ENCODE measurements at regions not wholly inside any gene's neighbourhood (a gene's known extent, or its start where the extent isn't known, plus 50 kb on each side); places are given as distances from the start of the nearest gene placed in this dataset.

DNA sequence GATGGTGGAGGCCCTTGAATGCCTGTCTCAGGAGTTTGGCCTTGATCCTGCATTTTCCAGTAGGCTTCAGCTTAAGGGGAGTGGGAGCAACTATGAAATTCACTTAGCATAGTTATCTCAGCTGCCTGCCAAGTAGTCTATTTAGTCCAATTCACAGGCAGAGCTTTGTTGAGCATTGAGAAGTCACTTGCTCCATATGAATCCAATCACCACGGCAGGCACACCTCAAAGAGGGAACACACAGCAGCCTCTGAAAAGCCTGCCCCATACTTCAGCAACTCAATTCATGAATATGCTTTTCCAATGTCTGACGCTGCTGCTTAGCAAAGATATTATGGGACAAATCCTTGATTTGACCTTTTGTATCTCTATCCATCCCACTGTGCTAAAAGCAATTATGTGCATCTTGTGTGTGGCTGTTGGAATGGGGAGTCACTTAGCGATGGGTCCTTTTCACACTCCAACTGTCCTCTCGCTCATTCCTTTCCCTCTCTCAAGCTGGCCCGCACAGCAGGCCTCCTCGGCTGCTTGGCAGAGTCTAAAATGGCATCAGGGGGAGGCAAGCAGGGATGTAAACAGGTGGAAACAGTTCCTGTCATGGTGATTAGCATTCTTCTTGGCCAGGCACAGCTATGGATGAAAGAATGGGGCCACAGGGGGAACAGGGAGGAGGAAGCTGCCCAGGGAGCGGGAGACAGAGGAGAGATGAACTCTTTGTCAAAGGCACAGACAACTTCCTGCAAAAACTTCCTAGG, 56.0 kb upstream of the LRPPRC start:
- Histone ChIP-seq H3K4me3 (no peak overlapping the region), H3K9ac (ENCODE audit: control insufficient read depth, insufficient read depth, low read length) (no peak overlapping the region), H3K27ac (ENCODE audit: control insufficient read depth, insufficient read depth) (no peak overlapping the region), H3K79me2 (ENCODE audit: control insufficient read depth, insufficient read depth, low read length) (no peaks in the 10 kb centered on the region), H3K27me3 (replicated peaks in 1 of 2; ENCODE audit: control insufficient read depth in 2 of 2, insufficient read depth in 2 of 2, low read length in 1 of 2) (no peaks in the 10 kb centered on the region; a peak in 1 of 4 replicates), H3K4me1 (ENCODE audit: control insufficient read depth, insufficient read depth, low read length) (no peaks in the 10 kb centered on the region), H3K9me3 (replicated peaks; ENCODE audit: control insufficient read depth, insufficient read depth, low read length) (no peaks in the 10 kb centered on the region), H2AFZ (ENCODE audit: control insufficient read depth, low read depth, low read length) (no peak overlapping the region), H4K20me1 (ENCODE audit: control insufficient read depth, insufficient read depth) (no peaks in the 10 kb centered on the region), H3K4me2 (ENCODE audit: control insufficient read depth, insufficient read depth) (no peak overlapping the region), H3K36me3 (ENCODE audit: control insufficient read depth in 2 of 2, insufficient read depth in 2 of 2, low read length in 1 of 2) (no peaks in the 10 kb centered on the region)
- ATAC-seq (no peak), DNase-seq (ENCODE audit: low read depth, low spot score) (no peak), FAIRE-seq (no peak)
- in situ Hi-C loops (cut with MboI) (no loop called here), intact Hi-C loops (cut with micrococcal nuclease; ENCODE audit: unreplicated experiment) (no loop called here)
- WGBS (ENCODE audit: insufficient coverage, insufficient replicate concordance, low lambda C conversion rate, missing lambda C conversion rate), result 70% methylated on average over 7 of the region's 7 CpGs
- POLR2A ChIA-PET, result no interaction called here
- CTCF ChIA-PET, result interaction anchor here (1.4 kb wide), 1 partner anchor 35 kb away, joined by 3 read pairs; no protein-coding TSS in a partner anchor
- no TSS peak for BruUV-seq (replicated peaks)
- RAD21 ChIA-PET (ENCODE audit: unreplicated experiment), result interaction anchor here (1.0 kb wide), 2 partner anchors 8 to 428 kb away, joined by 3 to 4 read pairs; no protein-coding TSS in a partner anchor
- SMC1A ChIA-PET (ENCODE audit: uncharacterized antibody, unreplicated experiment), result interaction anchor here (0.5 to 1.2 kb wide), 2 partner anchors 8 to 111 kb away, joined by 3 to 4 read pairs; no protein-coding TSS in a partner anchor
- TF ChIP-seq IRF3 (IDR thresholded peaks at IDR 0.05) (no peak), TARDBP (IDR thresholded peaks at IDR 0.05; ENCODE audit: borderline replicate concordance) (no peak), MYB (IDR thresholded peaks at IDR 0.05; ENCODE audit: borderline replicate concordance, low read depth, low read length) (no peak), HSF1 (IDR thresholded peaks at IDR 0.05; ENCODE audit: low read depth, low read length) (no peak), NFYA (IDR thresholded peaks at IDR 0.05; ENCODE audit: borderline replicate concordance, low read depth, low read length) (no peak), ZBTB11 (CRISPR knock-in tag; IDR thresholded peaks at IDR 0.05) (no peak), E2F8 (IDR thresholded peaks at IDR 0.05; ENCODE audit: low read depth, partially characterized antibody) (no peak), CHD2 (IDR thresholded peaks at IDR 0.05; ENCODE audit: borderline replicate concordance, low read depth, low read length) (no peak), ASH2L (IDR thresholded peaks at IDR 0.05; ENCODE audit: borderline replicate concordance, low read depth) (no peak)
- TF ChIP-seq, protein P1, sequence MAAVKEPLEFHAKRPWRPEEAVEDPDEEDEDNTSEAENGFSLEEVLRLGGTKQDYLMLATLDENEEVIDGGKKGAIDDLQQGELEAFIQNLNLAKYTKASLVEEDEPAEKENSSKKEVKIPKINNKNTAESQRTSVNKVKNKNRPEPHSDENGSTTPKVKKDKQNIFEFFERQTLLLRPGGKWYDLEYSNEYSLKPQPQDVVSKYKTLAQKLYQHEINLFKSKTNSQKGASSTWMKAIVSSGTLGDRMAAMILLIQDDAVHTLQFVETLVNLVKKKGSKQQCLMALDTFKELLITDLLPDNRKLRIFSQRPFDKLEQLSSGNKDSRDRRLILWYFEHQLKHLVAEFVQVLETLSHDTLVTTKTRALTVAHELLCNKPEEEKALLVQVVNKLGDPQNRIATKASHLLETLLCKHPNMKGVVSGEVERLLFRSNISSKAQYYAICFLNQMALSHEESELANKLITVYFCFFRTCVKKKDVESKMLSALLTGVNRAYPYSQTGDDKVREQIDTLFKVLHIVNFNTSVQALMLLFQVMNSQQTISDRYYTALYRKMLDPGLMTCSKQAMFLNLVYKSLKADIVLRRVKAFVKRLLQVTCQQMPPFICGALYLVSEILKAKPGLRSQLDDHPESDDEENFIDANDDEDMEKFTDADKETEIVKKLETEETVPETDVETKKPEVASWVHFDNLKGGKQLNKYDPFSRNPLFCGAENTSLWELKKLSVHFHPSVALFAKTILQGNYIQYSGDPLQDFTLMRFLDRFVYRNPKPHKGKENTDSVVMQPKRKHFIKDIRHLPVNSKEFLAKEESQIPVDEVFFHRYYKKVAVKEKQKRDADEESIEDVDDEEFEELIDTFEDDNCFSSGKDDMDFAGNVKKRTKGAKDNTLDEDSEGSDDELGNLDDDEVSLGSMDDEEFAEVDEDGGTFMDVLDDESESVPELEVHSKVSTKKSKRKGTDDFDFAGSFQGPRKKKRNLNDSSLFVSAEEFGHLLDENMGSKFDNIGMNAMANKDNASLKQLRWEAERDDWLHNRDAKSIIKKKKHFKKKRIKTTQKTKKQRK (IDR thresholded peaks at IDR 0.05; ENCODE audit: low read depth, low read length), result no peak
